Parathyroid adenoma (tissue), 2 donors: ENCODE measurements at regions not wholly inside any gene's neighbourhood (a gene's known extent, or its start where the extent isn't known, plus 50 kb on each side); places are given as distances from the start of the nearest gene placed in this dataset.

Source experiments
- H2AFZ ChIP-seq: fragments of 300-600 bp; sonication (generic); one replicate; pipeline ENCODE4 v1.7.0; 2017; ENCODE audit warnings: antibody characterized with exemption, mild to moderate bottlenecking
- H3K27ac ChIP-seq: fragments of 300-600 bp; sonication (generic); one replicate; pipeline ENCODE4 v1.7.0; 2017
- H3K27me3 ChIP-seq: fragments of 300-600 bp; sonication (generic); one replicate; pipeline ENCODE4 v1.7.0; 2017; ENCODE audit warnings: low read length; ENCODE audit not compliant: control insufficient read depth, insufficient read depth
- H3K36me3 ChIP-seq: fragments of 300-600 bp; sonication (generic); one replicate; pipeline ENCODE4 v1.7.0; 2017; ENCODE audit warnings: low read length; ENCODE audit not compliant: control insufficient read depth, insufficient read depth
- H3K4me1 ChIP-seq: fragments of 300-600 bp; sonication (generic); one replicate; pipeline ENCODE4 v1.7.0; 2017; ENCODE audit warnings: control low read depth
- H3K4me2 ChIP-seq: fragments of 300-600 bp; sonication (generic); one replicate; pipeline ENCODE4 v1.7.0; 2017; ENCODE audit warnings: low read length
- H3K4me3 ChIP-seq: fragments of 300-600 bp; sonication (generic); one replicate; pipeline ENCODE4 v1.7.0; 2017; ENCODE audit warnings: low read depth, low read length
- H3K79me2 ChIP-seq: fragments of 300-600 bp; sonication (generic); one replicate; pipeline ENCODE4 v1.7.0; 2017; ENCODE audit warnings: control low read depth
- H3K9ac ChIP-seq: fragments of 300-600 bp; sonication (generic); one replicate; pipeline ENCODE4 v1.7.0; 2017; ENCODE audit warnings: mild to moderate bottlenecking
- H3K9me3 ChIP-seq: fragments of 300-600 bp; sonication (generic); one replicate; pipeline ENCODE4 v1.7.0; 2017; ENCODE audit warnings: low read length; ENCODE audit not compliant: control insufficient read depth
- CTCF ChIP-seq: fragments of 300-600 bp; sonication (generic); IDR thresholded peaks from one replicate; pipeline ENCODE4 v1.7.0; 2017; ENCODE audit warnings: antibody characterized with exemption, mild to moderate bottlenecking
- donor health status: primary hyperparathyroidism.

- no peaks in the 10 kb centered on the region for H3K4me1 ChIP-seq
- no peak overlapping the region for H3K4me2 ChIP-seq
- H3K9me3 ChIP-seq, result no peaks in the 10 kb centered on the region
- H2AFZ ChIP-seq, result no peak overlapping the region
- H3K79me2 ChIP-seq, result no peaks in the 10 kb centered on the region
- no peaks in the 10 kb centered on the region for H3K27me3 ChIP-seq
- H3K4me3 ChIP-seq, result no peak overlapping the region
- H3K9ac ChIP-seq, result no peak overlapping the region
- H3K27ac ChIP-seq, result no peak overlapping the region
- H3K36me3 ChIP-seq, result no peaks in the 10 kb centered on the region
- no peak for TF ChIP-seq CTCF
Measured at GRCh38 chr6:148653138-148653776, 93.6 kb upstream of the UST start.

GRCh38 chr6:148657048-148657447 lies 89.8 kb upstream of the UST start:
- Histone ChIP-seq H2AFZ (no peak overlapping the region), H3K4me1 (no peaks in the 10 kb centered on the region), H3K9me3 (no peaks in the 10 kb centered on the region), H3K4me2 (no peak overlapping the region), H3K27ac (no peak overlapping the region), H3K4me3 (no peak overlapping the region), H3K27me3 (no peaks in the 10 kb centered on the region), H3K36me3 (no peaks in the 10 kb centered on the region), H3K9ac (no peak overlapping the region), H3K79me2 (no peaks in the 10 kb centered on the region)
- TF ChIP-seq CTCF, result no peak

GRCh38 chr6:148658681-148659430 lies 88.0 kb upstream of the UST start:
- Histone ChIP-seq H3K4me2 (no peak overlapping the region), H3K36me3 (no peaks in the 10 kb centered on the region), H3K79me2 (no peaks in the 10 kb centered on the region), H3K4me3 (no peak overlapping the region), H2AFZ (no peak overlapping the region), H3K27ac (no peak overlapping the region), H3K27me3 (no peaks in the 10 kb centered on the region), H3K9ac (no peak overlapping the region), H3K4me1 (no peaks in the 10 kb centered on the region), H3K9me3 (no peaks in the 10 kb centered on the region)
- no peak for TF ChIP-seq CTCF

- Histone ChIP-seq H3K9ac (no peak overlapping the region), H3K36me3 (no peaks in the 10 kb centered on the region), H3K27me3 (no peaks in the 10 kb centered on the region), H3K4me3 (no peak overlapping the region), H3K4me2 (no peak overlapping the region), H3K4me1 (no peaks in the 10 kb centered on the region), H3K9me3 (no peaks in the 10 kb centered on the region), H3K27ac (no peak overlapping the region), H3K79me2 (no peaks in the 10 kb centered on the region), H2AFZ (no peak overlapping the region)
- TF ChIP-seq CTCF, result no peak
Measured at GRCh38 chr6:148667395-148667794, 79.4 kb upstream of the UST start.

GRCh38 chr6:148671085-148671484 lies 75.7 kb upstream of the UST start:
- H3K4me2 ChIP-seq, result no peak overlapping the region
- H3K9ac ChIP-seq, result no peak overlapping the region
- no peaks in the 10 kb centered on the region for H3K9me3 ChIP-seq
- H3K79me2 ChIP-seq, result no peaks in the 10 kb centered on the region
- no peaks in the 10 kb centered on the region for H3K4me1 ChIP-seq
- H3K4me3 ChIP-seq, result no peak overlapping the region
- H2AFZ ChIP-seq, result no peak overlapping the region
- no peaks in the 10 kb centered on the region for H3K36me3 ChIP-seq
- H3K27ac ChIP-seq, result no peak overlapping the region
- no peaks in the 10 kb centered on the region for H3K27me3 ChIP-seq
- TF ChIP-seq CTCF, result no peak
